DND-41 (cell line): ENCODE measurements at regions not wholly inside any gene's neighbourhood (a gene's known extent, or its start where the extent isn't known, plus 50 kb on each side); places are given as distances from the start of the nearest gene placed in this dataset.

Experiments
- EZH2 ChIP-seq: IDR thresholded peaks from 3 replicates; pipeline ENCODE4 v1.6.1; 2012; ENCODE audit warnings: borderline replicate concordance, low read depth, mild to moderate bottlenecking, moderate library complexity, low read length, inconsistent platforms; ENCODE audit not compliant: severe bottlenecking
- TF ChIP-seq, protein P1 (sequence below): IDR thresholded peaks from 2 replicates; pipeline ENCODE4 v1.5.1; 2012; ENCODE audit warnings: borderline replicate concordance, low read length, moderate library complexity, mild to moderate bottlenecking; ENCODE audit not compliant: poor library complexity, severe bottlenecking; ENCODE audit errors: extremely low read depth

DNA sequence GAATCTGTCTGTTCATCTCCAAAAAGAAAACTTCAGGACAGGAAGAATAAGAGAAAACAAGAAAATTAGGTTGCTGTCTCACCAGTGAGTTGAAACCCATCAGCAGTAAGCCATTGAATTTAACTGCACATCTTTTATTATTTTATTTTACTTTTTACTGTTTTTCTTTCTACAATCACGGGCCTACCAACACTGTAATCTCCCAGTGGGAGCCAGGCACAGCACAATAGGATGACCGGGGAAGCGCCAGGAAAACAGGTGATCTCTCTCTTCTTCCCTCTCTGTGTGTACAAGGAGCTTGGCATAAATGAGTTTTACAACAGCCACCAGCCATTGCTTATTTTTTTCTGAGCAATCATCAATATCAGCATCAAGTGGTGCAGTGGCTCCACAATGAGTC lies 113.1 kb upstream of the ESRRG start:
- TF ChIP-seq, protein P1, sequence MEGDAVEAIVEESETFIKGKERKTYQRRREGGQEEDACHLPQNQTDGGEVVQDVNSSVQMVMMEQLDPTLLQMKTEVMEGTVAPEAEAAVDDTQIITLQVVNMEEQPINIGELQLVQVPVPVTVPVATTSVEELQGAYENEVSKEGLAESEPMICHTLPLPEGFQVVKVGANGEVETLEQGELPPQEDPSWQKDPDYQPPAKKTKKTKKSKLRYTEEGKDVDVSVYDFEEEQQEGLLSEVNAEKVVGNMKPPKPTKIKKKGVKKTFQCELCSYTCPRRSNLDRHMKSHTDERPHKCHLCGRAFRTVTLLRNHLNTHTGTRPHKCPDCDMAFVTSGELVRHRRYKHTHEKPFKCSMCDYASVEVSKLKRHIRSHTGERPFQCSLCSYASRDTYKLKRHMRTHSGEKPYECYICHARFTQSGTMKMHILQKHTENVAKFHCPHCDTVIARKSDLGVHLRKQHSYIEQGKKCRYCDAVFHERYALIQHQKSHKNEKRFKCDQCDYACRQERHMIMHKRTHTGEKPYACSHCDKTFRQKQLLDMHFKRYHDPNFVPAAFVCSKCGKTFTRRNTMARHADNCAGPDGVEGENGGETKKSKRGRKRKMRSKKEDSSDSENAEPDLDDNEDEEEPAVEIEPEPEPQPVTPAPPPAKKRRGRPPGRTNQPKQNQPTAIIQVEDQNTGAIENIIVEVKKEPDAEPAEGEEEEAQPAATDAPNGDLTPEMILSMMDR = no peak
- no peak for TF ChIP-seq EZH2
